ENCODE measurements at regions not wholly inside any gene's neighbourhood (a gene's known extent, or its start where the extent isn't known, plus 50 kb on each side); places are given as distances from the start of the nearest gene placed in this dataset.

DNA sequence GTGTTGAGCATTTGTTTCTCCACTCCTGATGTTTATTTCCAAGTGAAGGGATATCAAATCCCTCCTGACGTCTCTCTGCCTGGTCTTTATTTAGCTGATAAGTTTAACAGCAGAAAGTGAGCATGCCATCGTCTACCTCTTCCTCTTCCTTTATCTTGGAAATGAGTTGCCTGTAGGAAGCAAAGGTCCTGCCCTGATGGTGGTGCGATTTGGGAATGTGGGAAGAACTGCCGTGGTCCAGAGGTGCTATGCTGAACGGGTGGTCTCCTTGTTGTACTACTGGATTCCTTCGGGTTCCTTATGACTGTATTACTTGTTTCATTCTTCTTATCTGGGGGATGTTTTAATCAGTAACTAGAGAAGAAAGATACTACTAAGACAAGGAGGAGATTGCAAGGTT is 217.5 kb downstream of the PMAIP1 start:
- no peak for TF ChIP-seq EZH2phosphoT487 (IDR thresholded peaks at IDR 0.05; ENCODE audit: low read depth, severe bottlenecking, unreplicated experiment)
- no peak for TF ChIP-seq EZH2 (IDR thresholded peaks at IDR 0.05; ENCODE audit: borderline replicate concordance)
- TF ChIP-seq, protein P1, sequence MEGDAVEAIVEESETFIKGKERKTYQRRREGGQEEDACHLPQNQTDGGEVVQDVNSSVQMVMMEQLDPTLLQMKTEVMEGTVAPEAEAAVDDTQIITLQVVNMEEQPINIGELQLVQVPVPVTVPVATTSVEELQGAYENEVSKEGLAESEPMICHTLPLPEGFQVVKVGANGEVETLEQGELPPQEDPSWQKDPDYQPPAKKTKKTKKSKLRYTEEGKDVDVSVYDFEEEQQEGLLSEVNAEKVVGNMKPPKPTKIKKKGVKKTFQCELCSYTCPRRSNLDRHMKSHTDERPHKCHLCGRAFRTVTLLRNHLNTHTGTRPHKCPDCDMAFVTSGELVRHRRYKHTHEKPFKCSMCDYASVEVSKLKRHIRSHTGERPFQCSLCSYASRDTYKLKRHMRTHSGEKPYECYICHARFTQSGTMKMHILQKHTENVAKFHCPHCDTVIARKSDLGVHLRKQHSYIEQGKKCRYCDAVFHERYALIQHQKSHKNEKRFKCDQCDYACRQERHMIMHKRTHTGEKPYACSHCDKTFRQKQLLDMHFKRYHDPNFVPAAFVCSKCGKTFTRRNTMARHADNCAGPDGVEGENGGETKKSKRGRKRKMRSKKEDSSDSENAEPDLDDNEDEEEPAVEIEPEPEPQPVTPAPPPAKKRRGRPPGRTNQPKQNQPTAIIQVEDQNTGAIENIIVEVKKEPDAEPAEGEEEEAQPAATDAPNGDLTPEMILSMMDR (IDR thresholded peaks at IDR 0.05; ENCODE audit: poor library complexity), result no peak
